ENCODE measurements at regions not wholly inside any gene's neighbourhood (a gene's known extent, or its start where the extent isn't known, plus 50 kb on each side); places are given as distances from the start of the nearest gene placed in this dataset.

DNA sequence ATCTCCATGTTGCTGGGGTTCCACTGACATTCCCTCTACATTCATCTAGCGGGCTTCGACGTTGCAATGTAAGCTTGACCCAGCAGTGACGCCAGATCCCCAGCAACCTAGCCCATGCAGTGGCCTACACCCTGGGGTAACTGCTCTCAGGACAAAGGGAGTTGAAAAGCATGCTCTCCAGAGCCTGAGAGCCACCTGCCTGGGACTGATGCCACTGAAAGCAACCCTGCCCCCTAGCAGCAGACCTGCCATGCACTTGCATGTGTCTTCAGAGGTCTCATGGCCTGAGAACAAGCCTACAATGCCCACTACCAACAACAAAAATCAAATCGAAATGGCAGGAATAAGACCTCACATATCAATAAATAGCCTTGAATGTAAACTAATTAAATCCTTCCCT is 330.3 kb downstream of the TRIM36 start:
- no peak for DNase-seq (ENCODE audit: low read depth in 2 of 2)
- H3K4me3 ChIP-seq (replicated peaks in 1 of 2; ENCODE audit: low read depth in 2 of 2, low read length in 2 of 2): no peak overlapping the region
- TF ChIP-seq, protein P1, sequence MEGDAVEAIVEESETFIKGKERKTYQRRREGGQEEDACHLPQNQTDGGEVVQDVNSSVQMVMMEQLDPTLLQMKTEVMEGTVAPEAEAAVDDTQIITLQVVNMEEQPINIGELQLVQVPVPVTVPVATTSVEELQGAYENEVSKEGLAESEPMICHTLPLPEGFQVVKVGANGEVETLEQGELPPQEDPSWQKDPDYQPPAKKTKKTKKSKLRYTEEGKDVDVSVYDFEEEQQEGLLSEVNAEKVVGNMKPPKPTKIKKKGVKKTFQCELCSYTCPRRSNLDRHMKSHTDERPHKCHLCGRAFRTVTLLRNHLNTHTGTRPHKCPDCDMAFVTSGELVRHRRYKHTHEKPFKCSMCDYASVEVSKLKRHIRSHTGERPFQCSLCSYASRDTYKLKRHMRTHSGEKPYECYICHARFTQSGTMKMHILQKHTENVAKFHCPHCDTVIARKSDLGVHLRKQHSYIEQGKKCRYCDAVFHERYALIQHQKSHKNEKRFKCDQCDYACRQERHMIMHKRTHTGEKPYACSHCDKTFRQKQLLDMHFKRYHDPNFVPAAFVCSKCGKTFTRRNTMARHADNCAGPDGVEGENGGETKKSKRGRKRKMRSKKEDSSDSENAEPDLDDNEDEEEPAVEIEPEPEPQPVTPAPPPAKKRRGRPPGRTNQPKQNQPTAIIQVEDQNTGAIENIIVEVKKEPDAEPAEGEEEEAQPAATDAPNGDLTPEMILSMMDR (IDR thresholded peaks at IDR 0.05; ENCODE audit: low read depth, low read length): no peak

DNA sequence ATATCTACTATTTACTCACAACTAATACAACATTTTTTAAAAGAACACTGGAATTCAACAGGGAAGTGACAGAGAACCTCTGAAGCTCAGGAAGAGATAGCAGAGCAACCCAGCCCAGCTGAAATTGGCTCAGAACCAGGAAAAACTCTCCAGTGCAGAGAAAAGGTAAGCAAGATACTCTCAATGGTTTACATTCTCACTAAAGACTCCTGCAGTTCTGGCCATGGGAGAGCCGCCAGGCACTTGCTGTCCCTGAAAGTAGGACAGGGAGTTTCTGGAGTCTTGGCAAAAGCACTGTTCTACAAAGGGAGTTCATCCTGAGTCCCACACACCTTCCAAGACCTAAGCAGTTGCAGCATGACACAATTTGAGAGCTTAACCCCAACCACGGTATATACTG is 330.8 kb downstream of the TRIM36 start:
- no peak for DNase-seq (ENCODE audit: low read depth in 2 of 2)
- no peak overlapping the region for H3K4me3 ChIP-seq (replicated peaks in 1 of 2; ENCODE audit: low read depth in 2 of 2, low read length in 2 of 2)
- TF ChIP-seq, protein P1 (IDR thresholded peaks at IDR 0.05; ENCODE audit: low read depth, low read length): no peak

DNA sequence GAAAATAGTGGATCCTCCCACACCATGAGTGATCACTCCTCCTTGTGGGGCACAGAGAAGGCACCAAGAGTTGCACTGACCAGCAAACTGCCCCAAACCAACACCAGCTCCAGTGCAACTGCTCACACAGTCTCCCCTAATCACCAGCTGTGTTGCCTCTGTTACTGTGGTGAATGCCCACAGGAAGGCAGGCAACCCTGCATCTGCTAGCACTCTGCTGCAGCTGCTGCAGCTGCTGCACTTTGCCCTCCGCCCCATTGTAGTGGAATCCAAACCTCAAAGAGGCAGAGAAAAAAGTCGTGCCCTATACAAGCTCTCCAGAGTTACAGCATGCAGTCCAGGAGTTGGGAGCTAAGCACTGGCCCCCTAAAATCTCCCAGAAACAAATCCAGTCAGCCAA is 339.6 kb downstream of the TRIM36 start:
- no peak overlapping the region for H3K4me3 ChIP-seq (replicated peaks in 1 of 2; ENCODE audit: low read depth in 2 of 2, low read length in 2 of 2)
- TF ChIP-seq, protein P1 (IDR thresholded peaks at IDR 0.05; ENCODE audit: low read depth, low read length): no peak
- no peak for DNase-seq (ENCODE audit: low read depth in 2 of 2)

DNA sequence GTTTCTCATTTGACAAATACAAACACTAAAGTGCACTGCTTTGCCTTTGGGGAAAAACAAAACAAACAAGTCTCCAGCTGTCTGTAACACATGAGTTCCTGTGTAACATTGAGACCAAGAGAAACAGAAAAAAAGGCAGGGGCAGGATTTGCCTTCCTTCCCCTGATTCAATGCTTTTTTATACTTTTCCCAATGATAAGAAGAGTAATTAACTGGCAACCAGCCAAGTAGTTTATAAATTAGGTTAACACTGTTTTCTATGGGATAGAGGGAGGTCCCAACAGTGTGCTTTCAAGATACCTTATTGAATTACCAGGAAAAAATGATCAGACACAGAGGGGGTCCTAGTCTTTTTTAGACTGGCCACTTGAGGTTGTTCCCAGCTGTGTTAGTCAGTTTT is 346.8 kb downstream of the TRIM36 start:
- no peak overlapping the region for H3K4me3 ChIP-seq (replicated peaks in 1 of 2; ENCODE audit: low read depth in 2 of 2, low read length in 2 of 2)
- TF ChIP-seq, protein P1 (IDR thresholded peaks at IDR 0.05; ENCODE audit: low read depth, low read length): no peak
- no peak for DNase-seq (ENCODE audit: low read depth in 2 of 2)

DNA sequence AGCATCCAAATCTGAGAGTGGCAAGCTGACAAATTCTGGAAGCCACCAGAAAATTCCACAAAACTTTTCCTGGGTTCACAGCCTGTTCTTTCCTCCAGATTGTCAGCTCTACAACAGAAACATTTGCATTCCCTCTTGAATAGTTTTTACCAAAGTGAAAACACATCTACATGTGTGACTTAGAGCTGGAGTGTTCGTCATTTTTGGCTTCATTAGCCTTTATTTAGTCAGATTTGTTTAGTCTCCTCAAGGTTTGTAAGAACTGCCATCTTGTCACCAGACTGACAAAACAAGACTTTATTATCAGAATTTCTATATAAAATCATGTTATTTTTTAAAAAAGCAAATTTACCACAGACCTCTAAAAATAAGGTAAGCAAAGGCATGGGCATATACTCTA is 347.3 kb downstream of the TRIM36 start:
- no peak overlapping the region for H3K4me3 ChIP-seq (replicated peaks in 1 of 2; ENCODE audit: low read depth in 2 of 2, low read length in 2 of 2)
- TF ChIP-seq, protein P1 (IDR thresholded peaks at IDR 0.05; ENCODE audit: low read depth, low read length): no peak
- DNase-seq (ENCODE audit: low read depth in 2 of 2): no peak

DNA sequence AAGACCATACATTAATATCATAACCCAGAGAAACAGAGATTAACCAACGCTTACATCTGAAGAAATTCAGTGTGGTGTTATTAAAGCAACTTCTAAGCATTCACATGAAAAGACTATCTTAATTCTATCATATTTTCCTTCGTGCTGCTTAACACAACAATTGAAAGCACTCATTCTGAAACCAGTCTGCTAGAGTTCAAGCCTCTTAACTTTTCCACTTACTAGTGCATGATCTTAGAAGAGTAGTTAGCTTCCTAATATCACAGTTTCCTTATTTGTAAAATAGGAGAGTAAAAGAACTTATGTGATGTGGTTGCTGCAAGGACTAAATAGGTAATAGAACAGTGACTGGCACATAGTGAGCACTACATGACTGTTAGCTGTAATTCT is 379.3 kb downstream of the TRIM36 start:
- H3K4me3 ChIP-seq (replicated peaks in 1 of 2; ENCODE audit: low read depth in 2 of 2, low read length in 2 of 2): no peak overlapping the region
- DNase-seq (ENCODE audit: low read depth in 2 of 2): no peak
- TF ChIP-seq, protein P1 (IDR thresholded peaks at IDR 0.05; ENCODE audit: low read depth, low read length): no peak

DNA sequence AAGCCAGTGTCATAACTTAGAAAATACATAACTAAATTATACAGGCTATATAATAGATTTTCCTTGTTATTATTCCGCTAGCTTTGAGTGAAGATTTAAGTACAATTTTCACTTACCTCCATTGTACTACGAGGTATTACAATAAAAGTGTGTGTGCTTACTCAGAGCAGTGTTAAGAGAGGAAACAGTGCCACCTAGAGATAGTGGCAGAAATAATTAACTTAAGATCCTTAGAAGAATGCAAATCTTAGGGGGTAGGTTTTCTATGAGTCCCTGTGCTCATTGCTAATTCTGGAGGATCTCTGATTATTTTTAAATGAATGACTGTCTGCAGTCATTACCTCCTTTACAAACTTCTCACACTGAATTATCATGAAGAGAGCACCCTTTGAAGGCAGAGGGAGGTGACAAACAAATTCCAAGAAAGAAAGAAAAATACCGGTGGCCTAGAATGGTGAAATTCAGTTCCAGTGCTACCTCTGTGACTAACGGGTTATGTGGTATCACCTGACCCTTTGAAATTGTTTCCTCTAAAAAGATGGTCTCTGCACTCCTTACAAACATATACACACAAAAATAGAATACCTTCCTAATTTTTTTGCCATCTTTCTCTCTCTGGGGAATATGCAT is 379.8 kb downstream of the TRIM36 start:
- TF ChIP-seq, protein P1 (IDR thresholded peaks at IDR 0.05; ENCODE audit: low read depth, low read length): no peak
- no peak overlapping the region for H3K4me3 ChIP-seq (replicated peaks in 1 of 2; ENCODE audit: low read depth in 2 of 2, low read length in 2 of 2)
- DNase-seq (ENCODE audit: low read depth in 2 of 2): peak; percentile 11 to 44
